ENCODE measurements at regions not wholly inside any gene's neighbourhood (a gene's known extent, or its start where the extent isn't known, plus 50 kb on each side); places are given as distances from the start of the nearest gene placed in this dataset.

GRCh38 chr17:52297230-52298010, 138.9 kb upstream of the CA10 start:
- no peak overlapping the region for H3K4me3 ChIP-seq
- no peak overlapping the region for H3K27ac ChIP-seq
- TF ChIP-seq, protein P1, sequence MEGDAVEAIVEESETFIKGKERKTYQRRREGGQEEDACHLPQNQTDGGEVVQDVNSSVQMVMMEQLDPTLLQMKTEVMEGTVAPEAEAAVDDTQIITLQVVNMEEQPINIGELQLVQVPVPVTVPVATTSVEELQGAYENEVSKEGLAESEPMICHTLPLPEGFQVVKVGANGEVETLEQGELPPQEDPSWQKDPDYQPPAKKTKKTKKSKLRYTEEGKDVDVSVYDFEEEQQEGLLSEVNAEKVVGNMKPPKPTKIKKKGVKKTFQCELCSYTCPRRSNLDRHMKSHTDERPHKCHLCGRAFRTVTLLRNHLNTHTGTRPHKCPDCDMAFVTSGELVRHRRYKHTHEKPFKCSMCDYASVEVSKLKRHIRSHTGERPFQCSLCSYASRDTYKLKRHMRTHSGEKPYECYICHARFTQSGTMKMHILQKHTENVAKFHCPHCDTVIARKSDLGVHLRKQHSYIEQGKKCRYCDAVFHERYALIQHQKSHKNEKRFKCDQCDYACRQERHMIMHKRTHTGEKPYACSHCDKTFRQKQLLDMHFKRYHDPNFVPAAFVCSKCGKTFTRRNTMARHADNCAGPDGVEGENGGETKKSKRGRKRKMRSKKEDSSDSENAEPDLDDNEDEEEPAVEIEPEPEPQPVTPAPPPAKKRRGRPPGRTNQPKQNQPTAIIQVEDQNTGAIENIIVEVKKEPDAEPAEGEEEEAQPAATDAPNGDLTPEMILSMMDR (IDR thresholded peaks at IDR 0.05) = no peak
- DNase-seq (ENCODE audit: low spot score) = no peak

- Histone ChIP-seq H3K4me3 (no peak overlapping the region), H3K27ac (no peak overlapping the region)
- DNase-seq (ENCODE audit: low spot score) = no peak
- TF ChIP-seq, protein P1 (IDR thresholded peaks at IDR 0.05) = no peak
These were observed 135.8 kb upstream of the CA10 start for GRCh38 chr17:52294301-52294700.

- TF ChIP-seq, protein P1 (IDR thresholded peaks at IDR 0.05) = no peak
- Histone ChIP-seq H3K4me3 (no peak overlapping the region), H3K27ac (no peak overlapping the region)
- DNase-seq (ENCODE audit: low spot score) = no peak
These were observed 129.1 kb upstream of the CA10 start for GRCh38 chr17:52287611-52288010.

- DNase-seq (ENCODE audit: low spot score) = no peak
- H3K27ac ChIP-seq = no peak overlapping the region
- H3K4me3 ChIP-seq = no peak overlapping the region
- TF ChIP-seq, protein P1 (IDR thresholded peaks at IDR 0.05) = no peak
These were observed 125.4 kb upstream of the CA10 start for GRCh38 chr17:52283872-52284271.

- TF ChIP-seq, protein P1 (IDR thresholded peaks at IDR 0.05) = no peak
- no peak for DNase-seq (ENCODE audit: low spot score)
- H3K4me3 ChIP-seq = no peak overlapping the region
- no peak overlapping the region for H3K27ac ChIP-seq
These were observed 118.0 kb upstream of the CA10 start for GRCh38 chr17:52276381-52277008.

GRCh38 chr17:52271781-52272180, 113.3 kb upstream of the CA10 start:
- TF ChIP-seq, protein P1 (IDR thresholded peaks at IDR 0.05) = no peak
- no peak for DNase-seq (ENCODE audit: low spot score)
- no peak overlapping the region for H3K4me3 ChIP-seq

GRCh38 chr17:52255347-52255746, 96.8 kb upstream of the CA10 start:
- TF ChIP-seq, protein P1 (IDR thresholded peaks at IDR 0.05) = no peak
- H3K4me3 ChIP-seq = no peak overlapping the region
- DNase-seq (ENCODE audit: low spot score) = no peak
- no peak overlapping the region for H3K27ac ChIP-seq

More at GRCh38 chr17:52271781-52272180, 113.3 kb upstream of the CA10 start:
- H3K27ac ChIP-seq = no peak overlapping the region
